ENCODE measurements at regions not wholly inside any gene's neighbourhood (a gene's known extent, or its start where the extent isn't known, plus 50 kb on each side); places are given as distances from the start of the nearest gene placed in this dataset.

DNA sequence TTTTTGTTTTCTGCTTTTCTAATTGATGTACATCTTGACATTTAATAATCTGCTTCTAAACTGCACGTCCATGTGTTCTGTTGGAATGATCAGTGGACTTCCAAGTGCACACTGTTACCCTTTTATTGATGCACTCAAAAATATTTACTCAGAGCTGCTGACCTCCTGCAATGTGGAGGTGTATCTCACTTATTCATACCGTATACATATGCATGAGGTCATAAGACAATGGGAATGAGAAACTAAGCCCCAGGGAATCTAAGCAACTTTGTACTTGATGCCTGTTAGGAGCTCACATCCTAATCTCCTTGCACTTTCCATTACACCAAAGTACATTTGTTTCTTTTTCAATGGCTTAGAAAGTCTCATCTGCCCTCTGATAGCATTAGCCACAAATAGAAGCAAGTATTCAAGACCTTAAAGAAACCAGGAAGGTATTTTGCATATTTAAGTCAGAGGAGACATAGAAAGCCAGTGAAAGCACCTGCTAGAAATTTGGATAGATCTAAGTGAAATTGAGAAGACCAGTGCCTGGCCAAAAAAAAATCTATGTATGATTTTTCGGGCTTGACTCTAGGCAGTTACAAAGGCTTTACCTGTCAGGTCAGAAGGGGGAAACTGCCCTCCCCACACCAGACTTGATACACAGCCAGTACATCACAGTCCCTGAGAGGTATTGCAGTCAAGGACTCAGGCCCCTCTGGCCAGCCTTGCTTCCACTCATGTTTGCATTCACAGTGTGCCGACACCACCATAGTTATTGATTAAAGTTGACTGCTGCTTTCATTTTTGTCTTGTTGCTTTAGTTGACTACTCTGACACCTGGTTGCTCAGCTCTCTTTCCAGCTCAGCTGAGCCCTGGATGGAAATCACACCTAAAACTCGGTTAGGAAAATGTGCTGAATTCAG is 391.7 kb upstream of the CYRIA start:
- H3K27ac ChIP-seq: no peak overlapping the region
- no peak overlapping the region for H3K4me3 ChIP-seq
- no peak for TF ChIP-seq POLR2A (IDR thresholded peaks at IDR 0.05)
- TF ChIP-seq, protein P1, sequence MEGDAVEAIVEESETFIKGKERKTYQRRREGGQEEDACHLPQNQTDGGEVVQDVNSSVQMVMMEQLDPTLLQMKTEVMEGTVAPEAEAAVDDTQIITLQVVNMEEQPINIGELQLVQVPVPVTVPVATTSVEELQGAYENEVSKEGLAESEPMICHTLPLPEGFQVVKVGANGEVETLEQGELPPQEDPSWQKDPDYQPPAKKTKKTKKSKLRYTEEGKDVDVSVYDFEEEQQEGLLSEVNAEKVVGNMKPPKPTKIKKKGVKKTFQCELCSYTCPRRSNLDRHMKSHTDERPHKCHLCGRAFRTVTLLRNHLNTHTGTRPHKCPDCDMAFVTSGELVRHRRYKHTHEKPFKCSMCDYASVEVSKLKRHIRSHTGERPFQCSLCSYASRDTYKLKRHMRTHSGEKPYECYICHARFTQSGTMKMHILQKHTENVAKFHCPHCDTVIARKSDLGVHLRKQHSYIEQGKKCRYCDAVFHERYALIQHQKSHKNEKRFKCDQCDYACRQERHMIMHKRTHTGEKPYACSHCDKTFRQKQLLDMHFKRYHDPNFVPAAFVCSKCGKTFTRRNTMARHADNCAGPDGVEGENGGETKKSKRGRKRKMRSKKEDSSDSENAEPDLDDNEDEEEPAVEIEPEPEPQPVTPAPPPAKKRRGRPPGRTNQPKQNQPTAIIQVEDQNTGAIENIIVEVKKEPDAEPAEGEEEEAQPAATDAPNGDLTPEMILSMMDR (IDR thresholded peaks at IDR 0.05): no peak
- H3K27me3 ChIP-seq: no peaks in the 10 kb centered on the region
- no peaks in the 10 kb centered on the region for H3K36me3 ChIP-seq
- H3K4me1 ChIP-seq: no peaks in the 10 kb centered on the region
- no peaks in the 10 kb centered on the region for H3K9me3 ChIP-seq
- DNase-seq: no peak

DNA sequence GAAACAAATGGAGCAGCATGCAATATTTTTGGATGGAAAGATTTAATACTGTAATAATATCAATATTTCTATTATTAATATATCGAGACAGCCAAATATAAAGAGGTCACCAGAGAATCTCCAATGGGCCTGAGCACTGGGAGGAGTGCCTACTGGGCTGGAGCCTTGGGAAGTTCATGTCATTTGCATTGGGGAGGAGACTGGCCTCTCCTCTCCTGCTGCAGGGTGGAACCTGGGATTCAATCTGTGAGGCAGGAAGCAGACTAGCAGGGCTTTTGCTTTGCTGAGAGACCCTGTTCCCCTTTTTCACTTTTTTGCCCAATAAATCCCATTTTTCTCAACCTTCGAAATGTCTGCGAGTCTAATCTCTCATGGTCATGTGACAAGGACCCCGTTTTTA is 390.6 kb upstream of the CYRIA start:
- H3K4me1 ChIP-seq: no peaks in the 10 kb centered on the region
- H3K9me3 ChIP-seq: no peaks in the 10 kb centered on the region
- no peaks in the 10 kb centered on the region for H3K27me3 ChIP-seq
- H3K36me3 ChIP-seq: no peaks in the 10 kb centered on the region
- H3K27ac ChIP-seq: no peak overlapping the region
- no peak for DNase-seq
- H3K4me3 ChIP-seq: no peak overlapping the region
- TF ChIP-seq, protein P1 (IDR thresholded peaks at IDR 0.05): no peak
- no peak for TF ChIP-seq POLR2A (IDR thresholded peaks at IDR 0.05)

DNA sequence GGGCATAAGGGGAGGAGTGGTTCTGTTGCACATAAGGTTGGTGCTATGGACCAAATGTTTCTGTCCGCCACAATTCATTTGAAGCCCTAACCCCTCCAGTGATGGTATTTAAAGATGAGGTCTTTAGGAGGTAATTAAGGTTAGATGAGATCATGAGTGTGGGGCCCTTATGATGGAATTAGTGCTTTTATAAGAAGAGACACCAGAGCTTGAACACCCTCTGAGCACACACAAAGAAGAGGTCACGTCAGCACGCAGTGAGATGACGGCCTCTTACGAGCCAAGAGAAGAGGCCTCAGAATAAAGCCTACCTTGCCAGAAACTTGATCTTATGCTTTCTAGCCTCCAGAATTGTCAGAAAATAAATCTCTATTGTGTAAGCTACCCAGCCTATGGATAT is 386.4 kb upstream of the CYRIA start:
- Histone ChIP-seq H3K27me3 (no peaks in the 10 kb centered on the region), H3K36me3 (no peaks in the 10 kb centered on the region), H3K4me3 (no peak overlapping the region), H3K27ac (no peak overlapping the region), H3K9me3 (no peaks in the 10 kb centered on the region), H3K4me1 (no peaks in the 10 kb centered on the region)
- TF ChIP-seq POLR2A (IDR thresholded peaks at IDR 0.05): no peak
- TF ChIP-seq, protein P1 (IDR thresholded peaks at IDR 0.05): no peak
- DNase-seq: no peak

DNA sequence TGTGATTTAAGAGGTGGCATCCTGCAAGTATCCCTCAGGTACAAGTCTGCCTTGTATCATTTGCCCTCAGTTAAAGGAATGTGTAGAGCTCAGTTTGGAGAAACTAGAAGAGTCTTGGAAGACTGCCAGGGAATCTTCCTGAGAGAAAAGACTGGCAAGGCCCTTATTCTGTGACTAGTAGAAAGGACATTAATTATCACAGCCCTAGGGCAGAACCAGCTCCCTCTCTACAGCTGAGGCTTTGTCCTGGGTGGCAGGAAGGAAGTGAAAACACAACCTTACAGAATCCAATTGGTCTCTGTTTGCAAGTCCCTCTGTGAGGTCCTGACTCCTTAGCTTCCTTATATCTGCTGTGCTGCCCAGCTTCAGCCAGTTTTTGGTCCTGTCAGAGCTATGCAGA is 385.9 kb upstream of the CYRIA start:
- Histone ChIP-seq H3K27ac (no peak overlapping the region), H3K9me3 (no peaks in the 10 kb centered on the region), H3K36me3 (no peaks in the 10 kb centered on the region), H3K4me3 (no peak overlapping the region), H3K4me1 (no peaks in the 10 kb centered on the region), H3K27me3 (no peaks in the 10 kb centered on the region)
- no peak for TF ChIP-seq POLR2A (IDR thresholded peaks at IDR 0.05)
- TF ChIP-seq, protein P1 (IDR thresholded peaks at IDR 0.05): no peak
- no peak for DNase-seq

DNA sequence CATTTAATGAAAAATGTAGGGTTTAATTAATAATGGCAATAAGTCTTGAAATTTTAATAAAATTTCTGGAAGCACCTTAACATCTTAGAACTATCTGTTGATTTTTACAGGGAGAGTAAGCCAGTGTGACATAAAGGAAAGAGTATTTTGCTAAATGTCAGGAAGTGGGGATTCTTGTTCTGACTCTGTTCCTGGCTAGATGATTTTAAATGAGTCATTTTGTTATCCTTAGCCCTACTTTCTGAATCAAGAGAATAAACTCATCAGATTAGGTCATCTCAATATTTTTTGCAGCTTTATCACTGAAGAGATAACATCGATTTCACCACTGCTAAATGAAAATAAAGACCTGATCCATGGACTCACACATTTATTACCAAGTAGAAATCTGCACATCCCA is 377.5 kb upstream of the CYRIA start:
- no peak for TF ChIP-seq POLR2A (IDR thresholded peaks at IDR 0.05)
- TF ChIP-seq, protein P1 (IDR thresholded peaks at IDR 0.05): no peak
- Histone ChIP-seq H3K36me3 (no peaks in the 10 kb centered on the region), H3K4me1 (no peaks in the 10 kb centered on the region), H3K9me3 (no peaks in the 10 kb centered on the region), H3K4me3 (no peak overlapping the region), H3K27me3 (no peaks in the 10 kb centered on the region), H3K27ac (no peak overlapping the region)
- no peak for DNase-seq
